NCI-H1930 (cell line): ENCODE measurements at regions not wholly inside any gene's neighbourhood (a gene's known extent, or its start where the extent isn't known, plus 50 kb on each side); places are given as distances from the start of the nearest gene placed in this dataset.

Experiments
- DNase-seq, 2 experiments: peaks; one replicate each; lab custom pipeline; 2025; lab: John Stamatoyannopoulos, UW

GRCh38 chr22:27682437-27682836, 119.1 kb downstream of the MN1 start:
- DNase-seq = no peak

GRCh38 chr22:27684901-27685300, 116.7 kb downstream of the MN1 start:
- DNase-seq = no peak

- DNase-seq = no peak
Measured at GRCh38 chr22:27685515-27685914, 116.0 kb downstream of the MN1 start.

GRCh38 chr22:27685970-27686369, 115.6 kb downstream of the MN1 start:
- DNase-seq = no peak

- no peak for DNase-seq
Measured at GRCh38 chr22:27686534-27686933, 115.0 kb downstream of the MN1 start.

- DNase-seq = no peak
Measured at GRCh38 chr22:27687984-27688545, 113.5 kb downstream of the MN1 start.

- no peak for DNase-seq
Measured at GRCh38 chr22:27689664-27690063, 111.9 kb downstream of the MN1 start.

- no peak for DNase-seq
Measured at GRCh38 chr22:27690599-27690998, 111.0 kb downstream of the MN1 start.

GRCh38 chr22:27692243-27692642, 109.3 kb downstream of the MN1 start:
- no peak for DNase-seq

GRCh38 chr22:27695925-27696324, 105.6 kb downstream of the MN1 start:
- DNase-seq = no peak

GRCh38 chr22:27697888-27698287, 103.7 kb downstream of the MN1 start:
- no peak for DNase-seq
